Activated T-cell treated with anti-CD3 and anti-CD28 coated beads, Interleukin-2, amount 50 U/mL, for 1 hour (primary cell): ENCODE measurements at regions not wholly inside any gene's neighbourhood (a gene's known extent, or its start where the extent isn't known, plus 50 kb on each side); places are given as distances from the start of the nearest gene placed in this dataset.
"Not testable (repeated sequence)": the region's sequence is repeated elsewhere in the genome, so short reads cannot be mapped to it uniquely, and the experiment has no call there.

Source experiments
- DNase-seq: peaks from one replicate; pipeline ENCODE4 v3.0.0-alpha.2; 2020

- not testable (repeated sequence) for DNase-seq
Observed at GRCh38 chr1:47604869-47605268, 167.0 kb downstream of the FOXD2 start.

DNA sequence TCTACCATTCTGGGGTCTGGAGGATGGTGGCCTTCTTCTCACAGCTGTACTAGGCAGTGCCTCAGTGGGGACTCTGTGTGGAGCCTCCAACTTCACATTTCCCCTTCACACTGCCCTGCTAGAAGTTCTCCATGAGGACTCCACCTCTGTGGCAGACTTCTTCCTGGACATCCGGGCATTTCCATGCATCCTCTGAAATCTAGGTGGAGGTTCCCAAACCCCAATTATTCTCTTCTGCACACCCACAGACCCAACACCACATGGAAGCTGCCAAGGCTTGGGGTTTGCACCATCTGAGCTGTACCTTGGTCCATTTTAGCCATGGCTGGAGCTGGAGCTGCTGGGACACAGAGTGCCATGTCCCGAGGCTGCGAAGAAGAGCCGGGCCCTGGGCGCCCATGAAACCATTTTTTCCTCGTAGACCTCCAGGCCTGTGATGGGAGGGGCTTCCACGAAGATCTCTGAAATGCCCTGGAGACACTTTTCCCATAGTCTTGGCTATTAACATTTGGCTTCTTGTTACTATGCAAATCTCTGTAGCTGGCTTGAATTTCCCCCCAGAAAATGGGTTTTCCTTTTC, 170.5 kb downstream of the FOXD2 start:
- DNase-seq: no peak

DNA sequence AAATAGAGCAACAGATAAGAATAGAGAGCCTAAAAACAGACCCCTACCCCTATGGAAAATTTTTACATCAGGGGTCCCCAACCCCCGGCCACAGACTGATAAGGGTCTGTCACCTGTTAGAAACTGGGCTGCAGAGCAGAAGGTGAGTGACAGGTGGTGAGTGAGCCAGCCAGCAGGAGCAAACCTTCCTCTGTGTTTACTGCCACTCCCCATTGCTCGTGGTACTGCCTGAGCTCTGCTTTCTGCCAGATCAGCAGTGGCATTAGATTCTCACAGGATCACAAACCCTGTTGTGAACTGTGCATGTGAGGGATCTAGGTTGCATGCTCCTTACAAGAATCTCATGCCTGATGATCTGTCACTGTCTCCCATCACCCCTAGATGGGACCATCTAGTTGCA, 174.1 kb downstream of the FOXD2 start:
- DNase-seq: no peak

DNA sequence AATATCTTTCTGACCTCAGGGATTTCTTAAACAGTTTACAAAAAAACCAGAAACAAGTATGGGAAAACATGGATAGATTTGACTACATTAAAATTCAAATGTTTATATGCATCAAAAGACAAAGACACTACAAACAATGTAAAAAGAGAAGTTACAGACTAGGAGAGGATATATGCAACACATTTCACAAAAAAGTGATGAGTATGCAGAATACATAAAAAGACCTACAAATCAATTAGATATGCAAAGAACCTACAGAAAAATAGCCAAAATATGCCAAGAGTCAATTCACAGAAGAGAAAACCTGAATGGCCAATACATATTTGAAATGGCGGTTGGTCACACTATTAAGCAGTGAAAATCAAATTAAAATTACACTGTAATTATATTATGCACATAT, 175.0 kb downstream of the FOXD2 start:
- DNase-seq: no peak

- DNase-seq: no peak
Observed at GRCh38 chr1:47616036-47616435, 178.2 kb downstream of the FOXD2 start.

GRCh38 chr1:47616906-47617305, 179.1 kb downstream of the FOXD2 start:
- DNase-seq: no peak

GRCh38 chr1:47617381-47618221, 179.8 kb downstream of the FOXD2 start:
- DNase-seq: no peak

DNA sequence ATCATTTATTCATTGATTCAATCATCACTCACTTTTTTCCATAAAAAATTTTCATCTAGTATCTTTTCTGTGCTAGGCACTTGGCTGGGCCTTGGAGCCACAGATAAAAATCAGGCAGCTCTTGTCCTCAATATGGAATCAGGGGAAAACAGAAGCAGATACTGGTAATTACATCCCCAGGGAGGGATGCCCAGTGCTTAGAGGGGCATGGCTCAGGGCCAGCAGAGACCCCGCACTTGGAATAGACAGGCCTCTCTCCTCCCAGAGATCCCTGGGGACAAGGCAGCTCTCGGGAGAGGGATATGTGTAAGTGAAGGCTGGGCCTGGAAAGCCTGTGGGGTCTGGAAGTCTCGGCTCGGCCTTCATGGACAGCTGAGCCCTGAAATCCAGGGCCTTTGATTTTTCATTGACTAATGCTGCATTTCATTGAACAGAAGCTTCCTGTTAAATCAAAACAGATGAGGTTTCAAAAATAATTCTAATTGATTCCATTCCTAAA, 180.4 kb downstream of the FOXD2 start:
- no peak for DNase-seq

DNA sequence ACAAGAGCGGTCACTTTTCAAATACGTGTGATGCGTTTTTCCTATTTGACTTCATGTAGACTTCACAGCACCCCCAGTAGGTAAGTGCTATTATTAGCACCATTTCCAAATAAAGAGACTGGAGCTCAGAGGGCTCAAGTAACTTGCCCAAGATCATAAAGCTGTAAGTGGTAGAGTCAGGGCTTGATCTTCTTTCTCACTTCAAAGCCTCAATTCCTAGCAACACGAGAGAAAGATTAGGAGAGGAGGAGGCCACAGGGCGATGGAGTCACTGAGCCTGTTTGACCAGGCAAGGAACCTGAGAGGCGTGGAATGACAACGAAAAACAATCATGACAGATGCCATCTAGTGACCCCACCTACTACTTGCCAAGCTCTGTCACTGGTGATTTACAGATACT, 181.0 kb downstream of the FOXD2 start:
- no peak for DNase-seq

DNA sequence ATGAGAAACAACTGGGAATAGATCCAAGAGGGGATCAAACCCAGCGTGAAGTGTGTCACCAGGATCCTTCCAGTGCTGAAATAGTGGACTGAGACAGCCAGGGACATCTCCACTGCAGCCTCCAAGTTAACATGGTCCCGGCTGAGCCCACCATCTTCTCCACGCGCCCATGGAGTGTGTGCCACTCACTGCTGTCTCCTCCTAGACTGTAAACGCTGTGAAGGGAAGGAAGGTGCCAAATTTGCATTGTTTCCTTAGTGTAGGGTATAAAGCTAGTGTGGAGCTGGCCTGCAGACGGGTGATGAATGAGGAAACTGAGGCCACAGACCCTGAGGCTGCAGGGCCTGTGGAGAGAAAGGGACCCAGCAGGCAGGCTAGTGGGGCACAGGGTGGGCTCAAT, 183.6 kb downstream of the FOXD2 start:
- no peak for DNase-seq

DNA sequence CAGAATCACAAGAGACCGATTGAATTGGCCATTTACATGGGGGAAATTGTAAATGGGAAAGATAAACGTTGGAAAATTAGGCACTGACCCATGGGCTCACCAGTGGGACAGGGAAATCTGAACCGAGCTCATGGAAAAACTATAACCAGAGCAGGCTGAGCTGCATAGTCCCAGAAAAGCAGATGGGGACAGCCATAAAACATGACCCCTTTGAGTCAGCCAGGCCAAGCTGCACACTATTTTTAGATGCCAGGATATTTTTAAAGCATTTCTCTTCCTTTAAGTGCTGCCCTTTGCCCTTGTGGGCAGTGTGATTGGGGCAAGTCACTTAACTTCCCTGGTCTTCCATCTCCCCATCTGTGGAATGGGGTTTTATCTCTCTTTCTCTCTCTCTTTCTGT, 184.1 kb downstream of the FOXD2 start:
- no peak for DNase-seq

DNA sequence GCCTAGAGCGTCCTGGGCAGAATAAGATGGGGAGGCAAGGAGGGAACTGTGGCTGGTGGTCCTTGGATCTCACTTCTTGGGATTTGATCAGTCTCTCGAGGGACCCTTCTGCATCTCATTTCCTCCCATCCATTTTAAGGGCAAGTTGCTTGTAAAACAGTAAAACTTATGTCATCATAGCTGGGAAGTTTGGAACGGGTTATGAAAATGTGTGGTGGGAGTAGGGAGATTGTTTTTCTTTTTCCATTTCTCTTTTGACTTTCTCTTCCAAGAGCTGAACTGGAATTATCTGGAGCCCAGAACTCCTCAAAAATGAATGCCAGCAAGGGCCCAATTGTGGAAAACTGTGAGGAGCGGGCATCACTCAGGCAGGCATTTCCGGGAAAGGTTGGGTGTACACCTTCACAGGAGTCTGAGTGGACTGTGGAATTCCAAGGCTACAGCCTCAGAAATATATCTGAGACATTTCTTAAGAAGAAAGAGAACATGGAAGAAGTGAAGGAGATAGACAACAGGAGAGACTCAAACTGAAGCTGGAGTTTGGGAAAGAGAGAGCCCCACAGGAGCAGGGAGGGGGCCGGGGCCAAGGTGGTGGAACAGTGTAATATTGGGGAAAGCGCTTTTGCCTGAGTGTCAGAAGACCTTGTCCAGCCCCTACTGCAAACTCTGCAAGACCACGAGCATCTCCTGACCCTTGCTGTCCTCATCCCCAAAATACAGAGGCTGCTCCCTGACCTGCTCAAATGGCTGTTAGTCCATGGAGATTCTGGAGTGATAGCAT, 185.1 kb downstream of the FOXD2 start:
- DNase-seq: no peak

- DNase-seq: no peak
Observed at GRCh38 chr1:47623557-47623940, 185.7 kb downstream of the FOXD2 start.

- DNase-seq: no peak
Observed at GRCh38 chr1:47624531-47624930, 186.7 kb downstream of the FOXD2 start.

- DNase-seq: no peak
Observed at GRCh38 chr1:47627016-47627415, 189.2 kb downstream of the FOXD2 start.

DNA sequence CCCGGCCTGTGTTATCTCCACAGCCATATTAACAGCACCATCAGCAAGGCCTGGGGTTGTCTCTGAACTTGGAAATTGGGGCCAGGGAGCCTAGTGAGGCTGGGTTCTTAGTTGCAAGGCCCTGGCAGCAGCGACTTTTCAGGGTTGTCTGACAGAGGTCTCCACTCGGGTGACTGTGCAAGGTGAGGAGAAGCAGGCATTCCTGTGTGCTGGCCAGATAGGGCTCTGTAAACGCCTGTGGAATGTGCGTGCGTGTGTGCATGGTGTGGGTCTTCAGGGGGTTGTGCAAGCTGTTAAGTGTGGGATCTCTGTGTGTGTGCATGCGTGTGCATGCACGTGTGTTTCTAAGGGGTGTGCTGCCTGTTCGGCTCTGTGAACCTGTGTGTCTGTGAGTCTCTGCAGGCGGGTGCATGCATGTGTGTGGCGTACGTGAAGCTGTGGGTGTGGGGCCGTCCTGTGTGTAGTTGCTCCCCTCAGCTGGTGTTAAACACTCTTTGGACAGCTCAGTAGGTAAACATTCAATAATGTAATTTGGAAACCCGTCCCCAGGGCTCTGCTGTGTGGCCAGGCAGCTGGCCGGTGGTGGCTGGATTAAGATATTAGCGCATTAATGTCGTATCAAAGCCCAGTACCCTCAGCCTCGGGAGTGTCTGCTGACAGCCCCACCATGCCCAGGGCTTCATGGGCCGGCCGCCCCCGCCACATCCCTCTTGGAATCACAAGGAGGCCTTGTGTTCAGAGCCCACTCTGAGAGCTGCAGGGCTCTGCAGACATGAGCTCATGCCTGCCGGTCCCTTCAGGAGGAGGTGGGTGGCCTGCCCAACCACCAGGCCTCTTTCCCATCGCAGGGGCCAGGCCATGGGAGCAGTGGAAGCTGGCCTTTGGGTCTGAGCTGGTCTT, 189.9 kb downstream of the FOXD2 start:
- DNase-seq: no peak

DNA sequence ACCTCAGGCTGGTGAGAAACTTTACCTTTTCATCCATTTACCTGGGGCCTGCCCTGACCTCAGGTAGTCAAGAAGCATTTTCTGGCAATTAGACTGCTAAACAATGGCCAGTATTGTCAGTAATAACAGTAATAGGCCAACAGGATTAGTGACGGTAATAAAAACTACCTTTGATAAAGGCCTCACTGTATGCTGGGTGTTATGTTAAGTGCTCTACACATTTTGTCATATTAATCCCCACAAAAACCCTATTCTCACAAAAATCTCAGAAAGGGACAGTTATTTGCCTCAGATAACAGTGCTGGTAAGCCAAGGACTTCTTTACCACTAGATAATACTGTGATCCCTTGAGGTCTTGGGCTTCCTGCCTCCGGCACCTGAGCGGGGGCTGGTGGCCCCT, 191.4 kb downstream of the FOXD2 start:
- no peak for DNase-seq

GRCh38 chr1:47630346-47630745, 192.5 kb downstream of the FOXD2 start:
- no peak for DNase-seq

- DNase-seq: no peak
Observed at GRCh38 chr1:47631411-47631995, 193.7 kb downstream of the FOXD2 start.

GRCh38 chr1:47635111-47635510, 197.3 kb downstream of the FOXD2 start:
- DNase-seq: no peak

GRCh38 chr1:47635597-47635996, 197.8 kb downstream of the FOXD2 start:
- no peak for DNase-seq

GRCh38 chr1:47637111-47637685, 199.4 kb downstream of the FOXD2 start:
- DNase-seq: no peak
